HG02610 (cell line): ENCODE measurements at regions not wholly inside any gene's neighbourhood (a gene's known extent, or its start where the extent isn't known, plus 50 kb on each side); places are given as distances from the start of the nearest gene placed in this dataset.

Experiments
- ATAC-seq: cut with Tn5 transposase; IDR thresholded peaks from one replicate; pipeline ENCODE4 v1.9.1; 2021; ENCODE audit warnings: mild to moderate bottlenecking, moderate library complexity; ENCODE audit not compliant: unreplicated experiment

DNA sequence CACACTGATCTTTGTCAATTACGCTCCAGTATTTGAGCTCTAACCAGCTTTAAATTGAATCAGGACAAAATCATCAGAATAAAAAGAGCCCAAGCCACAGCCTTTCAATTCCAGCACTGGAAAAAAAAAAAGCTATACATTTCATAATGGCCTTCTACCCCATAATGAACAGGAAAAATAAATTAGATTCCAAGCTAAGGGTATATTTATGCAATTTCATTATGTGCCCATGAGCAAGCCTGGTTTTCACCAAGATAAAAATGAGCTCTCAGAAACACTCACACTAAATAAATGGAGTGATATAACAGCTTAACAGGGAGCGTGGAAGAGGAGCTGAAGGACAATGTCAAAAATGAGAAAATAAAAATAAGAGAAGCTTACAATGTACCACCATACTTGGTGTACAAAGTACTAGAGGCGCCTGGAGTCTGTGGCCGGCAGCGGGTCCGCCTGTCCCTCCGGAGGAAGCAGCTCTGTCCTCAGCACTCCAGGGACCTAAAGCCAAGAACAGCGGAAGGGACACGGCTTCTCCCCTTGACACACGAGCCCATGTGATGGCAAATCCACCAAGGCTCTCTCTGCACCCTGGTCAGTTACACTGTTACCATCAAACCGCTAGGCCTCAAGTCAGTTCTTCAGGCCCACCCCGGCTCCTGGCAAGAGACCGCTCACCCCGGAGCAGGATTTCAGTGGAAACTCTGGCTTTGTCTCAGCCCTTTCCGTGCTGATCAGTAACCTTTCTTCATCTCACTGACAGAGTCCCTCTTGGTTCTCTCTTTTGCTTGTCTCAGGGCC lies 69.6 kb downstream of the RBFOX3 start:
- no peak for ATAC-seq

DNA sequence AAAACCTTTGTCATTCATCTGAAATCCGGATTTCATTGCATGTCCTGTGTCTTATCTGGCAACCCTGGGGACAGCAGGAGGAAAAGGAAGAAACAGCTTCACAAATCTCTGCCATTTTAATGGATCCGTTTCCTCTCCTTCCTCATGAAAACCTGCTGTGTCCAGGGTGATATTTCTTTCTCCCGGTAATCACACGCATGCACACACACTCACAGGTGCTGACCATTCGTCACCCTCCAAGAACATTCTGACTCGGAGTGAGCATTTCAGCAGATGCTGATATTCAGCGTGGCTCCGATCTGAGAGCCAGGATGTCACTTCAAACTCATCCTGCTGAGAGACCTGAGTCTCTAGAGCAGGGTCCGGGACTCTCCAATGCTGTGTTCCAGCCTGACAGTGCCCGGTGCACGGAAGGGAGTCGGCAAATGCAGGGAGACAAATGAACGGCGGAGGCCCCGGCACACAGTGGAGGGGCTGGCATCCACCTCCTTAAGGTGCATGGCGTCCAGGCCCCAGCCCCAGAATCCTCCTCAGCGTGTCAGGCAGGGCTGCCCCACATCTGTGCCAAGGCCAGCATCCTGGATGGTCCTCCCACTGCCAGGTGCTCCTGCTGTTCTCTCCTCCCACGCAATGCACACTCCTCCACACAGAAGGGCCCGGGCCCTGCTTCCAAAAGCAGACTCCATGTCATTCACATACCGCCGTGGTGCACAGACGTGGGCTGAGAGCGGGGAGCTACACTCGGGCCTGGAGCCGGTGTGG lies 70.7 kb downstream of the RBFOX3 start:
- ATAC-seq: no peak

DNA sequence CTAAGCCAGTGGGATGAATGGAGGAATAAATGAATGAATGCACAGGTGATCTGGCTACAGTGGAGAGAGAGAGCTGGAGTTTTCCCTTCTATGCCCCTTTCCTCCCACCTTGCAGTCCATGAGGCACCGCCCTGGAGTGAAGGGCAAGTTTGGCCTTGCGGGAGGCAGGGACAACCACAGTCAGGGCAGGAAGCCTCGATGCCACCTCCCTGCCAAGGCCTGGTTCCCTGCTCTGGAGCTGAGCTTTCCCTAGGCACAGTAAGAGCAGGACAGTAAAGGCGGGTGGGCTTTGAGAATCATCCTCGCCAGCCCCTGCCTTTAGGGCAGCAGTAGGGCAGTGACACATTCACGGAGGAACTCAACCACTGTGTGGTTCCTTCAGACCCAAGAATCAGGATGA lies 72.6 kb downstream of the RBFOX3 start:
- ATAC-seq: no peak

DNA sequence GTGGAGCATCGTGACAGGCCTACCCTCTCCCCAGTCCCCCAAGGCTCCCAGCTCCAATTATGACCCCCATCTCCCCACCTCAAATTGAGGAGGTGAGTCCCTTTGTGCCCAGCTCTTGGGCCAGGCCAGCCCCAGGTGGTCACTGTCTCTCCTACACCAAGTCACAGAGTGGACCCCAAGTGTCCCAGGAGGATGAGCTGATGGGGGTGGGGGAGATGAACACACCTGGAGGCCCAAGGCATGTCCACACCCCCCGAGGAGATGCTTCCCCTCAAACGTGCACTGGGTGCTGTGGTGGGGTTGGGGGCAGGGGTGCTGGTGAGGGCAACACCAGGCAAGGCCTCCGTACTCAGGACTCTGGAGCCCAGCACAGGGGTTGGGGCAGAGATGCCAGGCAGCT lies 73.2 kb downstream of the RBFOX3 start:
- no peak for ATAC-seq

DNA sequence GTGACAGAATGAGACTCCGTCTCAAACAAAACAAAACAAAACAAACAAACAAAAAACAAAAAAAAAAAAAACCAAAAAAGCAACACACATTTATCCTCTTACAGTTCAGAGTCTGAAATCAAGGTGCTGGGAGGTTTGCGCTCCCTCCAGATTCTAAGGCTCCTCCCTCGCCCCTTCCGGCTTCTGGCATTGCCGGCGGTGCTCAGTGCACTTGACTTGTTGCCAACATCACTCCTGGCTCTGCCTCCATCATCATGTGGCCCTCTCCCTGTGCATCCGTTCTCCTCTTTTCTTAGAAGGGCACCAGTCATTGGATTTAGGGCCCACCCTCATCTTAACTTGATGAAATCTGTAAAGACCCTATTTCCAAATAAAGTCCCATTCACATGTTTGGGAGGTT lies 73.8 kb downstream of the RBFOX3 start:
- no peak for ATAC-seq

DNA sequence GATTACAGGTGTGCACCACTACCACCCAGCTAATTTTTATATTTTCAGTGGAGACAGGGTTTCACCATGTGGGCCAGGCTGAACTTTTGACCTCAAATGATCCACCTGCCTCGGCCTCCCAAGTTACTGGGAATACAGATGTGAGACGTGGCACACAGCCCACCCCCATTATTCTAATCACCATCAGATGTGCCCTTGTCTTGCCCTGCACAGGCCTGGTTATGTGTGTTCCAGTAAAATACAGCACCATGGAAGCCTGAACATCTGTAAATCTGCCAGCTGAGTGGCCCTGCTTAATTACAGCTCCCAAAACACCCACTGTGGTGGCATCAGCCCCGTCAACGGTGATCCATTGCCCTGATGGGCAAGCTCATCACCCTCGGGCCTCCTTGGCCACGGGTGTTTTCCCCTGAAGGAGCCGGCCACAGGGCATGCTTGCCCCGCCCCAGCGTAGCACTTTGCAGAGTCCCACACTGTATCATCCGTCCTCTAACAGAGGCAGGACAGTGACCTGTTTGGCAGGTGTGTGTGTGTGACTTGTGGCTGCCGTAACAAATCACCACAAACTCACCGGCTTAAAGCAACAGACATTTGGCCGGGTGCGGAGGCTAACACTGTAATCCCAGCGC lies 74.5 kb downstream of the RBFOX3 start:
- ATAC-seq: no peak

DNA sequence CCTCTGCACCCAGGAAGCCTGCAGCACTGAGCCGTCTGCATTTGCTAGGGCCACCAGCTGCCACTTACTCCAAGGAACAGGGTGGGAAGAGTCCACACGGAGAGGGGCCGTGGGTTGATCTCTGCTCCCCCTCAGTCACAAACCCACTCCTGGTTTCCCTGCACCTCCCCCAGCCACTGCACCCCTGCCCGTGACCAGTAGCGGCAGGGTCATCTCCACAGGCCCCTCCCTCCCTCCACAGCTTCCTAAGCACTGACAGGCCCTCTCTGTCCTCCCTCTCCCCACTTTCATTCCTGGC lies 75.2 kb downstream of the RBFOX3 start:
- ATAC-seq: no peak

DNA sequence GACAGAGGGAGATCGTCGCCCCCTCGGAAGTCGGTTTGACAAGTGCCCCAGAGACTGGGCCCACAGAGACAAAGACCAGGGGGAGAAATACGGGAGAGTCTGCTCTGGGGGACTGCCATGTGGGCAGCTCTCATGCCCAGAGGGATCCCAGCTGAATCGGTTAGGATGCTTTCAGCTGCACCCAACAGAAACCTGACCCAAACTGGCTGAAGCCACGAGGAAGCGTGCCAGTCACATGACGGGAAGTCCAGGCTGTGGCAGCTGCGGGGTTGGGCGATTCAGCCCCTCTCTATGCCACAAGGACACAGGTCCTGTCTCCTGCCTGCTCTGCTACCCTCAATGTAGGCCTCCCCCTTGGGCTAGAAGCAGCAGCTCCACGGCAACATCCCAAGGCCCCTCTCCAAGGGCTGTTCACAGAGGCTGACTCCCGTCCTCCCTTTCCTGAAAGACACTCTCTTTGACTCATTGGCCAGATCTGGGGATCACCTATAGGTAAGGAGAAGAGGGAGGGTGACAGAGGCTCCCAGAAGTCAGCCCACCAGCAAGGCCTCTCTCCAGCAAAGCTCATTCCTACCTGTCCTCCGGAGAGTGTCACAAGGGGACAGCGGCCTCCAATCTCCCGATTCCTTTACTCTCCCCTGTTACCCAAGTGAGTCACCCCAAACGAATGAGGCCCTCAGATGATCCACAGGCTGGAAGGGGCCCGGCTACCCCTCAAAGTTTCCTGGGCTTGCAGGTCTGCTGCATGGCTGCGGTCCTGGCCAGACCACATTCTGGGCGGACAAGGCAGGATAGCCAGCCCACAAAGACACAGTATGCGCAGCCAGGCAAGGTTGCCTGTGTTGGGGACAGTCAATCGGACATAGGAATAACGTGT lies 75.8 kb downstream of the RBFOX3 start:
- ATAC-seq: no peak

DNA sequence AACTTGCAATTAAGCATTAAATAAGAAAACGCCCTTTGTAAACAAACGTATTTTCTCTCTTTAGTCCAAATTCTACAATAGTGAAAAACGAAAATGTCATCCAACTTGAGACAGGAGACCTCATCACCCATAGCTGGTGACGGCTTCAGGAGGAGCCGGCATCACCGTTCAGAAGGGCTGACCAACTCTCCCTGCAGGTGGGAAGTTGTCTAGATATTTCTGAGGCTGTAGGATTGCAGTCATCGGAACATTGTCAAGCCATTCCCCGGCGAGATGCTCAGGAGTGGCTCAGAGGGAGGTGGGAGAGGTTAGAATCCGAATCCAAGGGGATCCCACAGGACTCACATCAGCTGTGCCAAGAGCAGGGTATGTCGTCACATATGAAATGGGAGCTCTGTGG lies 76.7 kb downstream of the RBFOX3 start:
- ATAC-seq: no peak

DNA sequence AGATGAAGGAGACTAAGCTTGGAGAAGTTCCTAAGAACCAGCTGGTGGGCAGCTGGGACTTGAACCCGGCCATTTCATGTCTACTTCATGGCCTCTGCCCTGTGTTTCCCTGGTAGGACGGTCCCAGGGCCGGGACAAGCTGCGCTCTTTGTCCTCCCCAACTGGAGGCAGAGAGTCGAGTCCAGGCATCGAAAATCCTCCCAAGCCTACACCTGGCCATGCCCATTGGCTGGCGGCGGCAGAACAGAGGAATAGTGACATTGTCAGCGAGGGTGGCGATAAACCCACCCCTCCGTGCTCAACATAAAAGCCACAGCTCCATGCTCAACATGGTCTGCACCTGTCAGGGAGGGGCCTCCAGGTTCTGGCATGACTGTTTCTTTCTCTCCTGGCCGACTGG lies 77.7 kb downstream of the RBFOX3 start:
- ATAC-seq: no peak

DNA sequence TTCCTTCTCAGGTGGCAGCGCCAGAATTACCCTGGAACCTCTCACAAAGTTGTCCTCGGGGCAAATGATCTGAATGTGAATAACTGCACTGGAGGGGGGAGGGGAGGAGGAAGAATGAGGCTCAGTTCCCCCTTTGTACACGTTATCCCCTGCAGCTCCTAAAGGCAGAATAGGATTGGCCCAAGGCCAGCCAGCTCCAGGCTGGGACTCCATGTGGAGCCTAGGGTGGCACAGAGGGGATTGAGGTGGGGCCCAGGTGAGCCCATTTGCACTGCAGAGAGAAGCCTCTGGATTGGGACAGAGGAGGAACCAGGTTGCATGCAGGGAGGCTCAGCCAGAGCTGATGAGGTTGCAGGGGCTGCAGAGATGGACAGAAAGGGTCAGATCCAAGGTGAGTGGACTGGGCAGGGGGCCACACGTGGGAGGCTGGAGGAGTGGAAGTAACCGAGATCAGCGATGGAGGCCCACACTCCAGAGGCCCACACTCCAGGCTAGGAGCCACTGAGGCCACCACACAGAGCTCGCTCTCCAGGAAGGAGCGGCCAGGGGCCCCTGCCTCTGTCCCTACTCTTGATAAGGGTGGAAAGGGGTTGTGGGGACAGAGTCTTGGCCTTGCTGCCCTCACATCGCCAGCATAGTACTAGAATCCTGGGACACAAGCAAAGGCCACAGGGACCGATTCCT lies 78.6 kb downstream of the RBFOX3 start:
- ATAC-seq: no peak

DNA sequence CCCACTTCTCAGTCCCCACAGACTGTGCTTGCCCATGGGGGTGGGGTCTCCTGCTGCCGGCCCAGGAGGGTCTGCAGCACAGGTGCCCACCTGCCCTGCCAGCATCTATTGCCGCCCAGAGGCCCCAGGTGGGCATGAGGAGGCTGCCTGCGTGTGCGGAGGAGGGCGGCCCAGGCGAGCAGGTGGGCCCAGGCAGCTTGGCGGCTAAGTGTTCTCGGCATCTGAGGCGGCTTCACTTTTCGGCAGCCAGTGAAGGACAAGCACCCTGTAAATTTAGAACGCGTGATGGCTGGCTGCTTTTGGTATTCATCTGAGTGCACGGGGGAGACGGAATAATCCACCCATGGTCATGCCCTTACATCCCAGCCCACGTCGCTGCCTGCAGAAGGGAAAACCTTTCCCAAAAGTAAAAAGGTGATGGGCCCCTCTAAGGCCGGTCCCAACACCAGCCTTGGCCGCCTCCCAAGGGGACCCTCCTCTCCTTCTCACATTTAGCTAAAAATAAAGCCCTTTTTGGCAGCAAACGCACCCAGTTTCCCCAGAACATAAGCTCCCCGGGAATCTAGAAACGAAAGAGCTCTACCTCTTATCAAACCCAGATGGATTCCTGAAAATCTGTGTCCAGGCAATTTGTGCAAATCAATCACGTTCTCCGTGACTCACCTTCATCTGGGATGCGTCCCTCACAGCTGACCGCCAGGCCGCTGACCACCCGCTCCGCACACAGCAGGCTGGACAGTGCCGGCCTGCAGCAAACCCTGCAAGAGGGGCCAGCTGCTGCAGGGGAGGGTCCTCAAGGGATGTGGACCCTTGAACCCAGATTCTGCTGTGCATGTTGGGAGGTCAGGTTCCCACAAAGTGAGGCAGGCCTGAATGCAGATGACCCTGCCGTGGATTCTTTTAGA lies 79.4 kb downstream of the RBFOX3 start:
- no peak for ATAC-seq

DNA sequence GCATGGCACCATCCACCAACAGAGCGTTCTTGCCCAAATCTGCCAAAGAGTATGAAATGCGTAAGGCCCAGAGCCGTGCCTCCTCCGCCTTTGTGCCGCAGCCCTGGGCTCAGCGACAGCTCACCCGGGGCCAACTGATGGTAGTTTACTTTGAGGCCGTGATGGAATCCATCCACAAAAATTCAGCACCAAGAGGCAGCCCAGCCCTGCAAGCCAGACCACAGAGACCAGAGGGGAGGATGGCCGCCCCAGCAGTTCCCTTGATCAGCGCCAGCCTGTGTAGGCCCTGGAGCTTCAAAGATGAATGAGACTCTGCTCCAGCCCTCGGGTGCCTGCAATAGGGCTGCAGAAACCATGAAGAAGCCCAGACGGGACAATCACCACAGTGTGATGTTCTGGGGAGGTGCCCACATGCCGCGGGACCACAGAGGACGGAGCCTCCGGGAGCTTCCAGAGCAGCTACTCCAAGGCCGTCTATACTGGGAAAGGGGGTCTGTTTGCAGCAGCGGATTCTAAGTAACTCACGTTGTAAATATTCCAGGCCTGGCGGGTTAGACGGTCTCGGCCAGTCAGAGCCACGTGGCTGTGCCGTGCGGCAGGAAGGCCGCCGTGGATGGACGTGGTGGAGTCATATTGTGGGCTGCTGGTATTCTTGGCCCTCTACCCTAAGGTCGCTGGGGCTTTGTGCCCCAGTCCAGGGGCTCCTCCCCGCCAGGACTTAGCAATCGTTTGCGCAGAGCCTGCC lies 80.3 kb downstream of the RBFOX3 start:
- no peak for ATAC-seq

DNA sequence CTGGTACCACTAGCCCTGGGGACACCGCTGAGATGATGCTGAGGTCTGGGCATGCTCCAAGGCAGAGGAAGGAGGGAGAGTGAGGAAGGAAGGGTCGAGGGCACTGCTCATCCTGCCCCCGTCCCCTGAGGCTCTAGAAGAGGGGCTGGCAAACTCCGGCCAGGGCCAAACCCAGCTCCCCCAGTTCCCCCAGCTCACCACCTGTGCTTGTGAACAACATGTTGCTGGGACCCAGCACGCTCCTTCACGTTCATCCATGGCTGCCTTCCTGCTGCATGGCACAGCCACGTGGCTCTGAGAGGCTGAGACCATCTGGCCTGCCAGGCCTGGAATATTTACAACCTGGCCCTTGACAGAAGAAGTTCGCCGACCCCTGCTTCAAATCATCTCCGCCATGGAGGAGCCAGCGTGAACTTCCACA lies 81.2 kb downstream of the RBFOX3 start:
- no peak for ATAC-seq

DNA sequence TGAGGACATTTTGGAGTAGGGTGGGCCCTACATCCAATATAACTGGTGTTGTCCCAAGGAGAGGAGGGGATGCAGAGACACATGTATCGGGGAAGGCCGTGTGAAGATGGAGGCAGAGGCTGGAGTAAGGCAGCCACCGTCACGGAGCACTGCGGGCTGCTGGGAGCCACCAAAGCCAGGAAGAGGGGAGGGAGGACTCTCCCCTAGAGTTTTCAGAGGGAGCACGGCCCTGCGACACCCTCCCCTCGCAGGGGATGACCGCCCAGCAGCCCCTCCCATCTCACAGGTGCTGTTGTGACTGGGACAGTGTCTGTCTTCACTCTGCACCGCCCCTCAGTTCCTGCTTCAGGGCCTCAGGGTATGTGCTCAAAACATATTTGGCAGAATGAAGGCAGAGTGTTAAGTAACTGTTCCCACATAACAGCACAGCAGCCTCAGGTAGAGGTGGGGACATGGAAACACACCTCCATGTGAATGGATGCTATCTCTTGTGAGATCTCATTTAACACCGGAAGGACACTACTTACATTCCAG lies 82.2 kb downstream of the RBFOX3 start:
- ATAC-seq: no peak

DNA sequence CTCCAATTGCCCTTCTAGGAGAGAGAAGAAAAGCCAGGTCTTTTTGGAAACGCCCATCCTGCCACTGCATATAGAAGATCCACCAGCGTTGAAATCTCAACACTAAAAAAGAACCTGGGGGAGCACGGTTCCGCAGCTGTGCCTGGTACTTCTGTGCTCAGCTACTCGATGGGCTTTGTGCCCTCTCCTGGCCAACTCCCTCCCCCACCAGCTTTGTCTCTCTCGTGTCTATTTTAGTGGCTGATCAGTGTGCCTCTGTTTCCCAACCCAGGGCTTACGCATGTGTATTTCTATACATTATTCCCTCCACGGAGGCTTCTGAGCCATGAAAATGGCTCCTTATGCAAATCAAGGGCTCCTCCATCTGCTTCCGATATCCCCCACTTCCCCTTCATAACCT lies 83.5 kb downstream of the RBFOX3 start:
- no peak for ATAC-seq

DNA sequence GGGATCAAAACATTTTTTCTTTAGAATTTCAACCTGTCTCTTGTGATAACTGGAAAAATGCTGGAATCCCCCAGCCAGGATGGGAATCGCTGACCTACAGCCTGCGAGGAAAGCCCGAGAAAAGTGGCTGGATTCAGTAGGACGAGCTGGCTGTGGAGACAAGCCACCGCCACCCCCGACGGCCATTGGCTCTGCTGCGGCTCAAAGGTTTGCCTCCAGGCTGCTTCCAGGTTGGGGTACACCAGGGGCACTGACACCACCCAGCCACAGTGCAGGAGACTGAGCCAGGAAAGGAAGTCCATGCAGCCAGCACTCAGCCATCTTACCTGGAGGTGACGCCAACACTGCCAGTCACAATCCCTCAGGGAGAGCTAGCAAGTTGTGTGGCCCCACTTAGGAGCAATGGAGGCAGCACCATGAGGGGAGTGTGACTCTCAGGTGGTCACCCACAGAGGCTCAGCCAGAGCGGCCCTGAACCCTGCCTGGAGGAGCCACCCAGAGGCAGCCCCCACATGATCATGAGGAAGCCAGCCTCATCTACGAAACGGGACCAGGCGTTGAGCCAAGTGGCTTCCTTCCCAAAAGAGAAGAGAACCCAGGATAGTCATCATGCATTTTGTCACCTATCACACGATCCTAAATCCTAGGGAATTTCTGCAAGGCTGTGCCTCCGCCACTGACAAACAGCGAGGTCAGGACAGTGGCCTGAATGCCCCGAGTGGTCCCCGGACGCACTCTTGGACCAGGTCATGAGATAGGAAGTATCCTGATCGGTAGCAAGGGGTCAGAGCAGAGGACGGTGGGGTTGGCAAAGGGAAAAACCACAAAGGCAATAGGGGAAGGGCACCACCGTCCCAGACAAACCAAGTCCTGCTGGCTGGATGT lies 84.8 kb downstream of the RBFOX3 start:
- no peak for ATAC-seq
